T-helper 1 cell treated with Interleukin-12 subunit alpha and Interleukin-12 subunit beta and Interleukin-4 antibody, amounts not matched to agents 30 μg/mL and 1 μg/mL, for 36 hours (primary cell): ENCODE measurements at regions not wholly inside any gene's neighbourhood (a gene's known extent, or its start where the extent isn't known, plus 50 kb on each side); places are given as distances from the start of the nearest gene placed in this dataset.

Experiments
- H3K27ac Mint-ChIP-seq: one replicate; pipeline ENCODE4 v1.8.0; 2021; ENCODE audit warnings: mild to moderate bottlenecking, mixed read lengths
- H3K27me3 Mint-ChIP-seq: one replicate; pipeline ENCODE4 v1.8.0; 2021; ENCODE audit warnings: low read depth, mixed read lengths
- H3K36me3 Mint-ChIP-seq: one replicate; pipeline ENCODE4 v1.8.0; 2021; ENCODE audit warnings: low read depth, mixed read lengths
- H3K4me1 Mint-ChIP-seq: one replicate; pipeline ENCODE4 v1.8.0; 2021; ENCODE audit warnings: low read depth, mixed read lengths
- H3K4me3 Mint-ChIP-seq: one replicate; pipeline ENCODE4 v1.8.0; 2021; ENCODE audit warnings: mild to moderate bottlenecking, moderate library complexity, mixed read lengths
- H3K9me3 Mint-ChIP-seq: one replicate; pipeline ENCODE4 v1.8.0; 2021; ENCODE audit warnings: mixed read lengths

DNA sequence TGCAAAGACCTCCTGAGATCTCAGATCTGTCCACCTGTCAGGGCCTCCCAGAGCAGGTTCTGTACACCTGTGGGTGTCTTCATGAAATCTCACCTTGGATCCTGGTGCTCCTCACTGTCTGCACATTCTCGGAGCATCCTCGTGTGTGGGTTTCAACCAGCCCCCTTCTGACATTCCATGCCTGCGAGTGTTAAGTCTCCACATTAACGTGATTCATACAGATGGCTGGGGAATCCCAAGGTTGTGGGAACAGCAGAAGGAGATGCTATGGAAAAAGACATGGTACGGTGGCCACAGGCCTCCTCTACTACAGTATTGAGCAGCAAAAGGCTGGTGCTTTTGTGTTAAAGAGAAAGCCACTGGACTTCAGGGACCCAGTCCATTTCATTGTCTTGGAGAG lies 556.5 kb downstream of the DHX35 start:
- H3K27ac Mint-ChIP-seq, result no peak overlapping the region
- no peaks in the 10 kb centered on the region for H3K27me3 Mint-ChIP-seq
- H3K9me3 Mint-ChIP-seq, result no peaks in the 10 kb centered on the region
- no peak overlapping the region for H3K4me3 Mint-ChIP-seq
- H3K4me1 Mint-ChIP-seq, result no peaks in the 10 kb centered on the region
- H3K36me3 Mint-ChIP-seq, result no peaks in the 10 kb centered on the region

DNA sequence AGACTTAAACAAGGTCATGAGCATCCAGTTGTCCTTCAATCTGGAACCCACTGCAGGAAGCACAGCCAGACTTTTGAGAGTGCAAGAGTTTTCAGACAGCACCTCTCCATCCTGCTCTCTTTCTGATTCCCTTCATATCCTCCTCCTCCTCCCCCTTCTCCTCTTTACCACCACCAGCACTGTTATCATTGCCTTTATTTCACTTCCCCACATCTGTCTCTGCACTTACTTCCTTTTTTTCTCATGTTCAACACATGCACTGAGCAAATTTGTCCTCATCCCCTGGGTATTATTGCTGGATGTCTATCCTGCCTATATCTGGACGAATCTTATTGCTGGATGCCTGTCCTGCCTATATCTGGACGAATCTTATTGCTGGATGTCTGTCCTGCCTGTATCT lies 554.8 kb downstream of the DHX35 start:
- Mint-ChIP-seq H3K36me3 (no peaks in the 10 kb centered on the region), H3K4me1 (no peaks in the 10 kb centered on the region), H3K27ac (no peak overlapping the region), H3K4me3 (no peak overlapping the region), H3K9me3 (peaks cover 5% of the 10 kb centered on the region), H3K27me3 (no peaks in the 10 kb centered on the region)

GRCh38 chr20:39504710-39505094 lies 542.6 kb downstream of the DHX35 start:
- no peak overlapping the region for H3K27ac Mint-ChIP-seq
- no peaks in the 10 kb centered on the region for H3K36me3 Mint-ChIP-seq
- no peak overlapping the region for H3K4me3 Mint-ChIP-seq
- H3K9me3 Mint-ChIP-seq, result no peaks in the 10 kb centered on the region
- H3K27me3 Mint-ChIP-seq, result no peaks in the 10 kb centered on the region
- no peaks in the 10 kb centered on the region for H3K4me1 Mint-ChIP-seq

GRCh38 chr20:39503902-39504709 lies 542.0 kb downstream of the DHX35 start:
- Mint-ChIP-seq H3K4me3 (no peak overlapping the region), H3K27ac (no peak overlapping the region), H3K36me3 (no peaks in the 10 kb centered on the region), H3K27me3 (no peaks in the 10 kb centered on the region), H3K9me3 (no peaks in the 10 kb centered on the region), H3K4me1 (no peaks in the 10 kb centered on the region)

DNA sequence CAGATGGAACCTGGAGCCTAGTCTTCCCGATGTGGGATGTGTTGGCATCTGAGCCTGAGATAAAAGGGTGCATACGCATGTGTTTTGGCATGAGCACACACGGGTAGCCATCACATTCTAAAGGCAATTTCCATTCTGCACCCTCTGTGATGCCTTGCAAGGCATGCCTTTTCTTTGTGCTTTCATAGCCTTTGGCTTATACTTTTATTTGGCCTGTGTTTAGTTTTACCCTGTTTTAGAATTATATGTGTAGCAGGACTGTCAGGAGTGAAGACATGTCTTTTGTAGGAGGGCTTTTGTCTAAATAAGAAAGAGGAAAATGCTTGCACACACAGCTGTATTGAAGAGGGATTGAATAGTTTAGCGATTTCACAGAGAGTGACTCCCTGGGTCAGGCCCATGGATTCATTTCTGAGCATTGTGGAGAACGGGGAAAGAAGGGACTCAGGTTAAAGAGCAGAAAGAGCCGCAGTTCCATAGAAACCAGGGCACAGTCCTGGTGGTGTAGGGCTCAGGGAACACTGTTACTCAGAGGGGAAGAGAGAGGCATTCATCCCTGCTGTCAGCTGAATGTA lies 530.2 kb downstream of the DHX35 start:
- no peaks in the 10 kb centered on the region for H3K9me3 Mint-ChIP-seq
- H3K36me3 Mint-ChIP-seq, result no peaks in the 10 kb centered on the region
- H3K4me3 Mint-ChIP-seq, result no peak overlapping the region
- no peak overlapping the region for H3K27ac Mint-ChIP-seq
- H3K4me1 Mint-ChIP-seq, result no peaks in the 10 kb centered on the region
- no peaks in the 10 kb centered on the region for H3K27me3 Mint-ChIP-seq

- H3K36me3 Mint-ChIP-seq, result no peaks in the 10 kb centered on the region
- H3K27me3 Mint-ChIP-seq, result no peaks in the 10 kb centered on the region
- no peaks in the 10 kb centered on the region for H3K9me3 Mint-ChIP-seq
- H3K4me1 Mint-ChIP-seq, result no peaks in the 10 kb centered on the region
- no peak overlapping the region for H3K4me3 Mint-ChIP-seq
- H3K27ac Mint-ChIP-seq, result no peak overlapping the region
Observed at GRCh38 chr20:39491711-39492110, 529.6 kb downstream of the DHX35 start.

DNA sequence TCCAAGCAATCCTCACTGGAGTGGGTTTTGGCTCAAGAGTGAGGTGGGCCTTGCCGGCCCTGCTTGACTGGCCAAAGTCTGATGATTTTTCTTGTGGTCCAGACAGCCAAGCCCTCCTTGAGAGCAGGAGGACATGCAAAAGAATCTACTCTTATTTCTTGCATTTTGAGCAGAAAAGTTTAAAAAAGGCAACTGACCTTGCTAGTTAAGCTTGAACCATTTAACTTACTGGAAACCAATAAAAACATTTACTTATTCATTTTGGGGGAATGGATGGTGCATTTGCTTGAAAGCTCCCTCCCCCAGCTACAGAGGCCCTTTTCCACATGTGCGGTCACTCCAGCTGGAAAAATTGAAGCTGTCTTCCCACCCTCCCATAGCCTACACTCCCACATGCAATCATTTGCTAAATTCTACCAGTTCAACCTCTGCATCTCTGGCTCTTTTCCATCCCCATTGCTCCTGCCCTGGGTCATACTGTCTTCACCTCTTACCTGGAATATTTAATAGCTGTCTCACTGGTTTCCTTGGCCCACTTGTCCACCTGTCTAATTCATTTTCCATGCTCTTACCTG lies 527.9 kb downstream of the DHX35 start:
- Mint-ChIP-seq H3K36me3 (no peaks in the 10 kb centered on the region), H3K4me1 (no peaks in the 10 kb centered on the region), H3K27ac (no peak overlapping the region), H3K27me3 (no peaks in the 10 kb centered on the region), H3K9me3 (no peaks in the 10 kb centered on the region), H3K4me3 (no peak overlapping the region)

GRCh38 chr20:39480276-39481043 lies 518.3 kb downstream of the DHX35 start:
- H3K36me3 Mint-ChIP-seq, result no peaks in the 10 kb centered on the region
- no peaks in the 10 kb centered on the region for H3K27me3 Mint-ChIP-seq
- H3K4me1 Mint-ChIP-seq, result no peaks in the 10 kb centered on the region
- no peak overlapping the region for H3K4me3 Mint-ChIP-seq
- no peak overlapping the region for H3K27ac Mint-ChIP-seq
- H3K9me3 Mint-ChIP-seq, result no peaks in the 10 kb centered on the region

DNA sequence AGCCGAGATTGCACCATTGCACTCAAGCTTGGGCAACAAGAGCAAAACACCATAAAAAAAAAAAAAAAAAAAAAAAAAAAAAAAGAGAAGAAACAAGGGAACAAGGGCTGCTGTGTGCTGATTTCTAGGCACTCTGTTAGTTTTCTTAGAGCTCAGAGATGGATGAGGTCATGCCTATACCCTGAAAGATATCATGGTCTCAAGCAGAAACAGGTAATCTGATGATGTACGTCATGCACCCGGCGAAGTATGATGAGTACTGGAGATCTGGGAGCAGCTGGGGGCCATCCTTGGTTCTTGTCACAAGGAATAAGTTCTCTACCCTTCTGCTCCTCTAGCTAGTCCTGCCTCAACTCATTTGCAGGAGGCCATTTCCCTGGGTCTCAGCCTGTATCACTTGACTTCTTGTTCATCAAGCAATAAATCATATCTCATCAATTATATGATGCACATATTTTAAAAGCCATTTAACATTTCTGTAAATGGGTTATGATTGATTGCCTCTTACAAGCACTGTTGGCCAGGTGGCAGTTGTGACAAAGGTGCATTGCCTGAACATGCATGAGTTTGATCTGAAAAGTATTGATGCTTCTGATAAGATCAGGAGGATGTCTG lies 517.2 kb downstream of the DHX35 start:
- no peaks in the 10 kb centered on the region for H3K4me1 Mint-ChIP-seq
- no peaks in the 10 kb centered on the region for H3K9me3 Mint-ChIP-seq
- no peaks in the 10 kb centered on the region for H3K36me3 Mint-ChIP-seq
- H3K4me3 Mint-ChIP-seq, result no peak overlapping the region
- H3K27me3 Mint-ChIP-seq, result no peaks in the 10 kb centered on the region
- no peak overlapping the region for H3K27ac Mint-ChIP-seq

DNA sequence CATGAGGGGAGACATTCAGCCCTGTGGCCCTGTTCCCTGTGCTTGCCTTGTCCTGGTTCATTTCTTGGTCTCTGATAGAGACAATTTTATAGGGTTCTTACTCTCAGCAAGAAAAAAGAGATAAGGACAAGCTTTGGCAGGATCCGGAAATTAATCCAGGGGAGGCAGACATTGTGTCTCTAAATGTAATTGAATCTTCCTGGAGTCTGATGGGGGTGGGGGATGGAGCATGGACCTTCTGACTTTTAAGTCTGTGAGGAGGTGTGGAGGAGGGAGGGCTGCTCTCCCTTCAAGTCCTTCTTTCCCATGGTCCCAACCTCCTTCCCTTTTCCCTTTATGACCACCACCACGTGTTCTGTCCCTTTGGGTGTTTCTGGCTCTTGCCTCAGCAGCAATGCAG lies 512.7 kb downstream of the DHX35 start:
- Mint-ChIP-seq H3K36me3 (no peaks in the 10 kb centered on the region), H3K4me1 (no peaks in the 10 kb centered on the region), H3K9me3 (peaks cover 4% of the 10 kb centered on the region), H3K27me3 (no peaks in the 10 kb centered on the region), H3K27ac (no peak overlapping the region), H3K4me3 (no peak overlapping the region)

GRCh38 chr20:39473536-39473935 lies 511.4 kb downstream of the DHX35 start:
- Mint-ChIP-seq H3K4me1 (no peaks in the 10 kb centered on the region), H3K4me3 (no peak overlapping the region), H3K9me3 (peaks cover 4% of the 10 kb centered on the region), H3K27ac (no peak overlapping the region), H3K36me3 (no peaks in the 10 kb centered on the region), H3K27me3 (no peaks in the 10 kb centered on the region)

DNA sequence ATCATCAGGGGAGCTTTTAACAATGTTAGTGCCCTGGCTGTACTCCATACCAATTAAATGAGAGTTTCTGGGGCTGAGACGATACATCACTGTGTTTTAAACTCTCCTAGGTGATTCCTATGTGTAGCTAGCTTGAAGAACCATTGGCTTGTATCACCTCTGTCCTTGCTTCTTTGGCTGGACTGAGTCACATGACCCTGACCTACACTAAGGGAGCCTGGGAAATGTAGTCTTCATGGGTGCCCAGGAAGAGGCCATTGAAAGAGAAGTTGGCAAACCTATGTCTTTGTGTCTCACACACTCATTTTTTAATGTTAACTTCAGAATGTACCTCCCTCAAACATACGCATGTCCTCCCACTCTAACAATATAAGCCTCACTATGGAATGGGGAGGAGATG lies 506.6 kb downstream of the DHX35 start:
- H3K27me3 Mint-ChIP-seq, result no peaks in the 10 kb centered on the region
- H3K9me3 Mint-ChIP-seq, result peaks cover 4% of the 10 kb centered on the region
- H3K4me3 Mint-ChIP-seq, result no peak overlapping the region
- H3K27ac Mint-ChIP-seq, result no peak overlapping the region
- H3K4me1 Mint-ChIP-seq, result no peaks in the 10 kb centered on the region
- no peaks in the 10 kb centered on the region for H3K36me3 Mint-ChIP-seq

DNA sequence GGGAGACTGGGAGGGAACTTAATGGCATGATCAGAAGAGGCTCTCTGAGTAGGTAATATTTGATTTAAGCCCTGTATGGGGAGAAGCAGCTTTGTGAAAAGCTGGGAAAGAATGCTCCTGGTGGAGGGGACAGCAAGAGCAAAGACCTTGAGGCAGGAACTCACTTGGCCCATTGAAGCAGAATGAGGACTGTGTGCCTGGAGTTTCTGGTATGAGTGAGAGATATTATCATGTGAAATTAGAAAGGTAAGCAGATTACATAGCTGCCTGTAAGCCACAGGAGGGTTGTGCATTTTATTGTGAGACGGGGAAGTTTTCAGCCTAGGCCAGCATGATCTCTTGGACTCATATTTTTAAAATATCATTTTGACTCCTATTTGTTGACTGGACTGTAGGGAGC lies 502.1 kb downstream of the DHX35 start:
- H3K27ac Mint-ChIP-seq, result no peak overlapping the region
- no peak overlapping the region for H3K4me3 Mint-ChIP-seq
- no peaks in the 10 kb centered on the region for H3K36me3 Mint-ChIP-seq
- H3K27me3 Mint-ChIP-seq, result no peaks in the 10 kb centered on the region
- H3K9me3 Mint-ChIP-seq, result no peaks in the 10 kb centered on the region
- H3K4me1 Mint-ChIP-seq, result no peaks in the 10 kb centered on the region

- Mint-ChIP-seq H3K4me1 (no peaks in the 10 kb centered on the region), H3K27me3 (no peaks in the 10 kb centered on the region), H3K36me3 (no peaks in the 10 kb centered on the region), H3K4me3 (no peak overlapping the region), H3K27ac (no peak overlapping the region), H3K9me3 (no peaks in the 10 kb centered on the region)
Observed at GRCh38 chr20:39462416-39462945, 500.3 kb downstream of the DHX35 start.
